ENCODE measurements at regions not wholly inside any gene's neighbourhood (a gene's known extent, or its start where the extent isn't known, plus 50 kb on each side); places are given as distances from the start of the nearest gene placed in this dataset.

DNA sequence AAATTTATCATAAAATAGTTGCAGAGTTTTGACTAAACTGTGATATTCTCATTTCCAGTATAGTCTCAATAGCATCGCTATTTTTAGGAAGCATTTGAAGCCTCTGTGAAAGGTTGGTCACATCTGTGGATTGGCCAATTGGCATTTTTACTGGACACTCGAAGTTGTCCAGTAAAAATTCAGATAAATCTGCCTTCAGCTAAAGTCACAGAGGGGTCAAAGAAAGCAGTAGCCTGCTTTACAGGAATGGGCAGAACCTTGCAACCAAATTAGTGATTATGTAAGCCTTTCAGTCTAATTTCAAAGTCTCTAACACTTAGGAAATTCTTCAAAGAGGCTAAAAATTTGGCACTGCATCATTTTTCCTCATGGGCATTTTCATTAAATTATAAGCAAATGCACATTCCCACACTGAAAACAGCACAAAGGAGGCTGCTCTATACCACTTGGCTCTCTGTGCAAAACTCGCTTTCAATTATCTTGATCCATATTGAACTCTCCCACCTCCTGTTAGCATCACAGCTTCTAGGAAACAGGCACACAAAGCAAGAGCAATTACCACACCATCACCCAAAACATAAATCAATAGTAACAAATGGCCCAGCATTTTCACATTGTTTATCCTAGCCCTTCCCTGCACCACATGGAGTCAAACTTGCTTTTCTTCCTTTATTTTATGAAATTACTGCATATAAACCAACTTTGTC lies 318.5 kb upstream of the DUSP10 start:
- TF ChIP-seq, protein P1, sequence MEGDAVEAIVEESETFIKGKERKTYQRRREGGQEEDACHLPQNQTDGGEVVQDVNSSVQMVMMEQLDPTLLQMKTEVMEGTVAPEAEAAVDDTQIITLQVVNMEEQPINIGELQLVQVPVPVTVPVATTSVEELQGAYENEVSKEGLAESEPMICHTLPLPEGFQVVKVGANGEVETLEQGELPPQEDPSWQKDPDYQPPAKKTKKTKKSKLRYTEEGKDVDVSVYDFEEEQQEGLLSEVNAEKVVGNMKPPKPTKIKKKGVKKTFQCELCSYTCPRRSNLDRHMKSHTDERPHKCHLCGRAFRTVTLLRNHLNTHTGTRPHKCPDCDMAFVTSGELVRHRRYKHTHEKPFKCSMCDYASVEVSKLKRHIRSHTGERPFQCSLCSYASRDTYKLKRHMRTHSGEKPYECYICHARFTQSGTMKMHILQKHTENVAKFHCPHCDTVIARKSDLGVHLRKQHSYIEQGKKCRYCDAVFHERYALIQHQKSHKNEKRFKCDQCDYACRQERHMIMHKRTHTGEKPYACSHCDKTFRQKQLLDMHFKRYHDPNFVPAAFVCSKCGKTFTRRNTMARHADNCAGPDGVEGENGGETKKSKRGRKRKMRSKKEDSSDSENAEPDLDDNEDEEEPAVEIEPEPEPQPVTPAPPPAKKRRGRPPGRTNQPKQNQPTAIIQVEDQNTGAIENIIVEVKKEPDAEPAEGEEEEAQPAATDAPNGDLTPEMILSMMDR (IDR thresholded peaks at IDR 0.05), result no peak
- TF ChIP-seq POLR2AphosphoS5 (IDR thresholded peaks at IDR 0.05) (no peak), POLR2A (IDR thresholded peaks at IDR 0.05) (no peak), EP300 (IDR thresholded peaks at IDR 0.05) (no peak)

Measured in stomach (tissue), 4 donors.